ENCODE measurements at regions not wholly inside any gene's neighbourhood (a gene's known extent, or its start where the extent isn't known, plus 50 kb on each side); places are given as distances from the start of the nearest gene placed in this dataset.

DNA sequence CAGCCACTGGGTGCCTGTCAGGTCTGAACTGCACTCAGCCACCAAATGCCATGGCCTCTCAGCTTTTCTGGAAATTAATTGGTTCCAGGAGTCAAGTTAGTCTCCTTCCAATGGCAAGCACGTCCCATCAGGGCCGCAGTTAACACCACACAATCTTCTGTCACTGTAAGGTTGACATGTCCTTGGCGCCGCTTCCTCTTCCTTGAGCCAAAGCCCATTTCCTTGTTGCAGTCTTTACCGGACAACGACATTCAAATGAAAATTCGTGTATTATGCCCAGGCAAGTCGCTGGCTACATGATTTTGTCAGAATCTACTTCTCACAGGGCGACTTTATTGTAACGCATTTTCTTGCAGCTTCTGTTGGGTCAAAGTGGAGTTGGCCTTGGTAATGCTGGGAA lies 430.6 kb upstream of the KAZN start:
- TF ChIP-seq, protein P1, sequence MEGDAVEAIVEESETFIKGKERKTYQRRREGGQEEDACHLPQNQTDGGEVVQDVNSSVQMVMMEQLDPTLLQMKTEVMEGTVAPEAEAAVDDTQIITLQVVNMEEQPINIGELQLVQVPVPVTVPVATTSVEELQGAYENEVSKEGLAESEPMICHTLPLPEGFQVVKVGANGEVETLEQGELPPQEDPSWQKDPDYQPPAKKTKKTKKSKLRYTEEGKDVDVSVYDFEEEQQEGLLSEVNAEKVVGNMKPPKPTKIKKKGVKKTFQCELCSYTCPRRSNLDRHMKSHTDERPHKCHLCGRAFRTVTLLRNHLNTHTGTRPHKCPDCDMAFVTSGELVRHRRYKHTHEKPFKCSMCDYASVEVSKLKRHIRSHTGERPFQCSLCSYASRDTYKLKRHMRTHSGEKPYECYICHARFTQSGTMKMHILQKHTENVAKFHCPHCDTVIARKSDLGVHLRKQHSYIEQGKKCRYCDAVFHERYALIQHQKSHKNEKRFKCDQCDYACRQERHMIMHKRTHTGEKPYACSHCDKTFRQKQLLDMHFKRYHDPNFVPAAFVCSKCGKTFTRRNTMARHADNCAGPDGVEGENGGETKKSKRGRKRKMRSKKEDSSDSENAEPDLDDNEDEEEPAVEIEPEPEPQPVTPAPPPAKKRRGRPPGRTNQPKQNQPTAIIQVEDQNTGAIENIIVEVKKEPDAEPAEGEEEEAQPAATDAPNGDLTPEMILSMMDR (IDR thresholded peaks at IDR 0.05; ENCODE audit: poor library complexity), result no peak
- no peak for TF ChIP-seq EZH2 (IDR thresholded peaks at IDR 0.05; ENCODE audit: borderline replicate concordance)

Measured in hepatocyte (in vitro differentiated cells).